ENCODE measurements at regions not wholly inside any gene's neighbourhood (a gene's known extent, or its start where the extent isn't known, plus 50 kb on each side); places are given as distances from the start of the nearest gene placed in this dataset.

DNA sequence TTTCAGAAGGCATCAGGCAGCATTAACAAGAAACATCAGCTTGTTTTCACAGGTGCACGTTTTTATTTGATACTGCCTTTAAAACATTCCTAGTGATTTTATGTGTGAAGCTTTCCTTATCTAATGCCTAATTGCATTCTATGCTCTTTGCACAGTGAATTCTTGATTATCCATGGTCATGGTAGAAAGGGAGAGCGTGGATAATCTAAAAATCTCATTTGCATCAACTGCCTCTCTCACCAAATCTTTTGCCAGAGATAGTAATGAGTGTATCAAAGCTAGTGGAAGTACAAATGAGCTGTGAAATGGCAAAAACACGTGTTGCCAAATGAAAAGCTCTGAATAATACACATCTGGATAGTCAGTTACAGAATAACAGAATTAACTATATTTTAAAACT lies 170.5 kb downstream of the NAA11 start:
- TF ChIP-seq, protein P1, sequence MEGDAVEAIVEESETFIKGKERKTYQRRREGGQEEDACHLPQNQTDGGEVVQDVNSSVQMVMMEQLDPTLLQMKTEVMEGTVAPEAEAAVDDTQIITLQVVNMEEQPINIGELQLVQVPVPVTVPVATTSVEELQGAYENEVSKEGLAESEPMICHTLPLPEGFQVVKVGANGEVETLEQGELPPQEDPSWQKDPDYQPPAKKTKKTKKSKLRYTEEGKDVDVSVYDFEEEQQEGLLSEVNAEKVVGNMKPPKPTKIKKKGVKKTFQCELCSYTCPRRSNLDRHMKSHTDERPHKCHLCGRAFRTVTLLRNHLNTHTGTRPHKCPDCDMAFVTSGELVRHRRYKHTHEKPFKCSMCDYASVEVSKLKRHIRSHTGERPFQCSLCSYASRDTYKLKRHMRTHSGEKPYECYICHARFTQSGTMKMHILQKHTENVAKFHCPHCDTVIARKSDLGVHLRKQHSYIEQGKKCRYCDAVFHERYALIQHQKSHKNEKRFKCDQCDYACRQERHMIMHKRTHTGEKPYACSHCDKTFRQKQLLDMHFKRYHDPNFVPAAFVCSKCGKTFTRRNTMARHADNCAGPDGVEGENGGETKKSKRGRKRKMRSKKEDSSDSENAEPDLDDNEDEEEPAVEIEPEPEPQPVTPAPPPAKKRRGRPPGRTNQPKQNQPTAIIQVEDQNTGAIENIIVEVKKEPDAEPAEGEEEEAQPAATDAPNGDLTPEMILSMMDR (IDR thresholded peaks at IDR 0.05) = no peak
- TF ChIP-seq POLR2A (IDR thresholded peaks at IDR 0.05) (no peak), POLR2AphosphoS5 (IDR thresholded peaks at IDR 0.05) (no peak)
